Activated T-cell treated with anti-CD3 and anti-CD28 coated beads for 24 hours (primary cell): ENCODE measurements at regions not wholly inside any gene's neighbourhood (a gene's known extent, or its start where the extent isn't known, plus 50 kb on each side); places are given as distances from the start of the nearest gene placed in this dataset.
"Not testable (repeated sequence)": the region's sequence is repeated elsewhere in the genome, so short reads cannot be mapped to it uniquely, and the experiment has no call there.

Experiments
- DNase-seq: peaks from one replicate; pipeline ENCODE4 v3.0.0-alpha.2; 2020; ENCODE audit warnings: low read depth

- no peak for DNase-seq
Observed at GRCh38 chr16:60675022-60675421, 1361.2 kb downstream of the CDH8 start.

- DNase-seq: no peak
Observed at GRCh38 chr16:60674241-60674640, 1362.0 kb downstream of the CDH8 start.

GRCh38 chr16:60655514-60656153 is 1380.6 kb downstream of the CDH8 start:
- no peak for DNase-seq

DNA sequence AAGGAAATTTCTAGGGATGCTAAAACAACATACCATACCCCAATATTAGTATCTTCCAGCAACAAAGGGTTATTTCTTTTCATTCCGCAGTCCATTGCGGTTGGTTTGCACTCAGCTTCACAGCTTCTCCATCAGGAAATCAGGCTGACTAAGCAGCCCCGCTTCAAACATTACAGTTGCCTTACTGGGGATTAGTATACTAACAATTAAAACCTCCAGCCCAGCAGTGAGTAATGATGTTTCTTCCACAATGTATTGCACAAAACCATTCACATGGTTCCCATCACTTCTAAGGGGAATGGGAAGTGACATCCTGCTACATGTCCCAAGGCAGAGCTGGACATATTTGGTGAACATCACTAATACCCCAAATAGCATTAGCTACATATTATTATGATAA is 1384.9 kb downstream of the CDH8 start:
- no peak for DNase-seq

- no peak for DNase-seq
Observed at GRCh38 chr16:60648290-60648689, 1387.9 kb downstream of the CDH8 start.

GRCh38 chr16:60647388-60647787 is 1388.8 kb downstream of the CDH8 start:
- not testable (repeated sequence) for DNase-seq

GRCh38 chr16:60646631-60647030 is 1389.6 kb downstream of the CDH8 start:
- DNase-seq: no peak

DNA sequence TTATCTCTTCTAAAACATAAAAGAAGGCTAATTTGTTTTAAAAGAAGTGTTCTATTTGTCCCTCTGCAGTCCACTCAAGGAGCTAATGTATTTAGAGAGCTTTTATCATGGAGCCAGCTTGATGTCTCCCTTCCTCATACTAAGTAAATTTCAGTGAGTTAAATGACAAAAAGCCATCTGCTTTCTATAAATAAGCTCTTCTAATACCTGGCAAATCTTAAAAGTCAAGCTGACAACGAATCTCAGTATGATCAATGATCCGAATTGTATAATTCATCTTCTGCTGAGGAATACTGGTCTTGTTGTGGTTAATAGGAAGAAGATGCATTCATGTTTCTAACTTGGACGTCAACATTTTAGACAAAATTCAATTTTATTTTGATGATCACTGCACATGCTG is 1390.7 kb downstream of the CDH8 start:
- DNase-seq: no peak

DNA sequence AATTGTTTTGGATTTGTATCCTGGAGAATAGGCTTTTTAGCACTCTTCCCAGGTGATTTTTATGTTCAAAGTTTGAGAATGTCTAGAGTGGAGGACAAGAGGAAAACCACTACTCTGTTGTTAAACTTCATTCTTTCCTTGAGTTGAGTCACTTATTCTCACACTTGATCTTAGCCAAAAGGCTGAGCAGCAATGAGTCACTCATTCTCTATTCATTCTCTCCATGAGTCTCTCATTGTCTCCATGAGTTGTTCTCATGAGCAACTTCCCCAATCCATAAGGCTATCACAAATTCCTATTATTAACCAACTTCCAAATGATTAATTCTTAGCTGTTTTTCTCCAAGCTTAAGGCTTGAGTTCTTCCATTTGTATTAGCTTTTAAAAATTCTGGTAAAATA is 1393.3 kb downstream of the CDH8 start:
- DNase-seq: no peak

DNA sequence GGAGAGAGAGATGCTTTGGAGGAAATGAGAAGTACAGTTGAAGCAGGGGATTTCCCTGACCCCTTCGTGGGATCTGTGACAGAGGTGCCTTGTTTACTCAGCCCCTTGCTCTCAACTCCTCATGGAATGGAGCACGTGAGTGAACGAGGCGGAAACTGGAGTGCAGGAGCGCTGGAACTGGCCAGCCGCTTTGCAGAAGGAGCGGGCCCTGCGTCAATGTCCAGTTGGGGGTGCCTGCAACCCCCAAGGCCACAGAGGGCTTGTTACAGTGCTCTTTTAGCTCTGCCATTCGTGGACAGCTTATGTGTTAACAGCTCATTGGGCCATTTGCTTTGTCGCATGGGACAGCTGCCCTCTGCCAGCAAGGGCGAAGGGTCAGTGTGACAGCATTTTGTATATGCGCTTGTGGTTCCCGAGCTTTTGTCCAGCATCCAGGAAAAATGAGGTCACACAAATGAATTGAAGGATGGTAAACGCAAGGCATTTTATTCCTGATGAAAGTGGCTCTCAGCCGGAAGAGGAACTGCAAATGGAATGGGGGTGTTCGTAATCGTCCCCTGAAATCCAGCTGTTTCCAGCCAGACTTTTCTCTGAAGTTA is 1395.1 kb downstream of the CDH8 start:
- DNase-seq: no peak

DNA sequence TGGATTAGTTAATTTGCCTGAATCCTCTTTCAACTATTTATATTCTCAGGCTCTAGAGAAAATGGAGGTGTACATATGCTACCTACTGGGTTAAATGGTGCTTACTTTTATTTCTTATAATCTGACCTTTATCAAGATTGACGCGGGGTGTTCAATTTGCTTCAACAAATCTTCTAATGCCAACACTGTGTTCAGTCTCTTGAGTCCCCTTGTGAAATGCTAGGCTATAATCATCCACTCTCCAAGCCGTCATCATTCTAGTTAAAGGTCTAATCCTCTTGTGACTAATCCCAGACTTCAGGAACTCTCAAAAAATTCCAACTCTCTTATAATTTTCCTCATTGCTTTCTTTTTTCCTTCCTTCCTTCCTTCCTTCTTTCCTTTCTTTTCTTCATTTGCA is 1396.2 kb downstream of the CDH8 start:
- DNase-seq: no peak

GRCh38 chr16:60636636-60637035 is 1399.6 kb downstream of the CDH8 start:
- DNase-seq: not testable (repeated sequence)

DNA sequence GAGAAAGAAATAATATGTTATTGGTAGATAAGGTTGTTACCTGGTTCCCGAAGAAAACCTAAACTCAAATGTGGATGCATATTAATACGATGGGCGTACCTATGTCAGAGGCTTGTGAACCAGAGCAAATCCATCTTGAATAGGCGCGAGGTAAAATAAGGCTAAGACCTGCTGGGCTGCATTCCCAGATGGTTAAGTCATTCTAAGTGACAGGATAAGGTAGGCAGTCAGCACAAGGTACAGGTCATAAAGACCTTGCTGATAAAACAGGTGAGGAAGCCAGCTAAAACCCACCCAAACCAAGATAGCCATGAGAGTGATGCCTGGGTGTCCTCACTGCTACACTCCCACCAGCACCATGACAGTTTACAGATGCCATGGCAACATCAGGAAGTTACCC is 1400.1 kb downstream of the CDH8 start:
- no peak for DNase-seq

DNA sequence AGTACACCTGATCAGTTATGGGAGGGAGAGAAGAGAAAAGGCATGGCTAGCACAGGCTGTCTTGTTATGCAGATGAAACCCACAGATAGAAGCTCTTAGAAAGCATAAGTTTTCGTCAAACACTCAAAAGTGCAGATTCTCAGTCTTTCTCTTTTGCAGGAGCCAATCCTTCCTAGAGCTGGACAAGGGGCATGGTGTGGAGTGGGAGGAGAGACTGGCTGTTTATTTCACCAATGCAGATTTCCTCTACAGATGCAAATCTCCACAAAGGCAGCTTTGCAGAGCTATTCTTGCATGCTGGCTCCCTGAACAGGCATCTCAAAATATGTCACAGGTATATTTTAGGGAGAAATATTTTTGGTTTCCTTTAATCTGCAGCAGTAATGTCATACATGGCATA is 1400.7 kb downstream of the CDH8 start:
- DNase-seq: no peak

GRCh38 chr16:60611844-60612243 is 1424.4 kb downstream of the CDH8 start:
- DNase-seq: no peak

DNA sequence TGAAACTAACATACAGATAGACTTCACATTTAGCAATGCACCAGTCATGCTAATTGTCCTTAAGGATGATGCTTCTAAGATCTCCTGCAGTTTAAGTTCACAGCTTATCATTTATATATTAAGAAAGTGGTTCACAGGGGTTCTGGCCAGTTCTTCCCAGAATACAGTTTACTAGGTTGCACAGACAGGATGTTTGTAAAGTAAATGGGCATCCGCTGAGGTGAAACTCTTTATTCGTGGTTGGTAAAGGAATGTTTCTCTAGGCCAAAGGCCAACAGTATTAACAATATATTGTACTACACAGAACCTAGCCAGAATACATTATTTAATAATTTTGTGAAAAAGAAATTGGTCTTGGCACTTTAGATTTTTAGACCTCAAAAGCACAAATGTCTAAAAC is 1427.3 kb downstream of the CDH8 start:
- no peak for DNase-seq

GRCh38 chr16:60605652-60606051 is 1430.6 kb downstream of the CDH8 start:
- not testable (repeated sequence) for DNase-seq

DNA sequence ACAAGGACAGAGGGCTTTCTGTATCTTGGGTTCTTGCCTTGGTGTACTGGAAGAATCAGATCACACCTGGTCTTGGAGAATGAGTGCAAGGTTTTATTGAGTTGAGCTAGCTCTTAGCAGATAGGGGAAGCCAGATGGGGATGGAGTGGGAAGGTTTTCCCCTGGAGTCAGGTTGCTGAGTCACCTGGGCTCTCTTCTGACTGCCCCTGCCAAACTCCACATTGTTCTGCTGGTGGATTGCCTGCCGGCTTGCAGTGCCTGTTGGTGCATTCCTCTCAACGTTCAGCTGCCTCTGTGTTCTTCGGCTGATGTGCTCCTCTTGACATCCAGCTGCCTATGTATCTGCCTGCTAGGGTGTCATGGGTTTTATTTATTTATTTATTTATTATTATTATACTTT is 1431.1 kb downstream of the CDH8 start:
- DNase-seq: no peak

GRCh38 chr16:60586493-60586892 is 1449.7 kb downstream of the CDH8 start:
- no peak for DNase-seq

DNA sequence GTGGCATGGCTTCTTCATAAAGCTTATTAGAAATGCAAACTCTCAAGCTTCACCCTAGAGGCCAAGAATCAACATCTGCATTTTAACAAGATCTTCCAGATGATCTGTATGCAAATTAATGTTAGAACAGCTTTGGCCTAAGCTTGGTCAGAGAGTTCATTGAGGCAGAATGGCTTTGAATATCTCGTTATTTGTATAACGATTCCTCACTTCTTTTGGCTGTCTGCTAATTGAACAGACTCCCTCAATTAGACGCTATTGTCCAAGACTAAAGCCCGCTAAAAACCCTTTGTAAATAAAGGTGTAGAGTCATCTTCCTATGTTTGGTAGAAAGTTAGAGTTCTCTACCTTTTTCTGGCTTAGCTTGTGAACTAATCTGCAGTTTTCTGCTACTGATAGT is 1453.7 kb downstream of the CDH8 start:
- no peak for DNase-seq

DNA sequence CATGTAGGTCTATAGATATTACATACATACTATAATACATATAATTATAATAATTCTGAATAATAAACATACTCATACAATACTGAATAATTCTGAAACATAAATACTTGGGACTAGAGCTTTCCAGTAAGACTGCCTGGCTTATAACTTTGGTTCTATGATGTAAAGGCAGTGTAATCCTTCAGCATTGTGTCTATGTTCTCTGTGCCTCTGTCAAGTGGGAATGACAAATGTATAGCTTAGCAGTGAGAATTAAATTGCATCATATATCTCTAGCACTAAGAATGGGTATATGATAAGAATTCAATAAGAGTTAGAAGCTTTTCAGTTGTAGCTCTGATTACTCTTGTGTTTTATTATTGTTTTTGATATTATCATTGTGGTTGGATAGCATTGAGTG is 1469.3 kb downstream of the CDH8 start:
- no peak for DNase-seq

DNA sequence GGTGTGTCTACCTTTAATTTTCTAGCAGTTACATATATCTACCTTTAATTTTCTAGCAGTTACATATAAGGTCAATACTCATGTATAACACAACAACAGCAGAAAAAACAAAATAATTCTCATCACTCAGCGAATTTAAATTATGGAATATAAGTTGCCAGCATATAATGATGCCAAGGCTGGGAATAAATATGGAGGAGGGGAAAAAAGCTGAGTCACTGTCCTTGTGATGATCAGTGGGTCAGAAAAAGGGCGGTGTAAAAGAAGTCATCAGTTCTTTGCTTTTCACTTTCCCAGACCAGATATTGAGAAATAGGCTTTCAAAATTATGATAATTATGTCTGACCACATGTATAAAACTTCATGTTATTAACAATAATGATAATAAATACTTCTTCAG is 1471.7 kb downstream of the CDH8 start:
- no peak for DNase-seq

- no peak for DNase-seq
Observed at GRCh38 chr16:60563166-60563565, 1473.1 kb downstream of the CDH8 start.

GRCh38 chr16:60558936-60559335 is 1477.3 kb downstream of the CDH8 start:
- DNase-seq: no peak
